Endodermal cell (in vitro differentiated cells): ENCODE measurements at regions not wholly inside any gene's neighbourhood (a gene's known extent, or its start where the extent isn't known, plus 50 kb on each side); places are given as distances from the start of the nearest gene placed in this dataset.

Experiments
- DNase-seq: peaks from one replicate; pipeline ENCODE4 v3.0.0-alpha.2; 2017
- H3K27ac ChIP-seq: 2 replicates; pipeline ENCODE4 v1.5.1; 2013; ENCODE audit warnings: mild to moderate bottlenecking, low read depth, low read length, moderate library complexity
- H3K27me3 ChIP-seq: 2 replicates; pipeline ENCODE4 v1.6.1; 2013; ENCODE audit warnings: mild to moderate bottlenecking, low read length, moderate library complexity; ENCODE audit not compliant: insufficient read depth, control insufficient read depth, poor library complexity, severe bottlenecking
- H3K36me3 ChIP-seq: 2 replicates; pipeline ENCODE4 v1.7.0; 2013; ENCODE audit warnings: mild to moderate bottlenecking, low read length, moderate library complexity; ENCODE audit not compliant: control insufficient read depth, insufficient read depth
- H3K4me1 ChIP-seq: one replicate; pipeline ENCODE4 v1.7.0; 2013; ENCODE audit warnings: low read length; ENCODE audit not compliant: control insufficient read depth, insufficient read depth
- H3K4me3 ChIP-seq: 2 replicates; pipeline ENCODE4 v1.5.1; 2013; ENCODE audit warnings: mild to moderate bottlenecking, low read length, moderate library complexity
- H3K9ac ChIP-seq: 2 replicates; pipeline ENCODE4 v1.6.1; 2013; ENCODE audit warnings: mild to moderate bottlenecking, low read length, moderate library complexity; ENCODE audit not compliant: poor library complexity, severe bottlenecking; ENCODE audit errors: extremely low read depth
- H3K9me3 ChIP-seq: 2 replicates; pipeline ENCODE4 v1.6.1; 2013; ENCODE audit warnings: mild to moderate bottlenecking, low read length, moderate library complexity; ENCODE audit not compliant: control insufficient read depth
- H3K27ac Mint-ChIP-seq: 2 replicates; pipeline ENCODE4 v1.8.0; 2020; ENCODE audit warnings: mixed read lengths
- H3K27me3 Mint-ChIP-seq: 2 replicates; pipeline ENCODE4 v1.8.0; 2021; ENCODE audit warnings: mild to moderate bottlenecking, mixed read lengths; ENCODE audit not compliant: insufficient read depth
- H3K36me3 Mint-ChIP-seq: 2 replicates; pipeline ENCODE4 v1.8.0; 2020; ENCODE audit warnings: low read depth, mixed read lengths
- H3K4me1 Mint-ChIP-seq: 2 replicates; pipeline ENCODE4 v1.8.0; 2020; ENCODE audit warnings: mixed read lengths
- H3K4me3 Mint-ChIP-seq: 2 replicates; pipeline ENCODE4 v1.8.0; 2020; ENCODE audit warnings: mild to moderate bottlenecking, moderate library complexity, mixed read lengths
- H3K9me3 Mint-ChIP-seq: 2 replicates; pipeline ENCODE4 v1.8.0; 2020; ENCODE audit warnings: mild to moderate bottlenecking, mixed read lengths
- whole genome bisulfite sequencing, 2 experiments: methylation state at CpG; one replicate each; pipeline versions ENCODE4 v1.1.5 to v1.1.7; 2013; ENCODE audit warnings: missing lambda C conversion rate in 2 of 2, mixed read lengths in 1 of 2; ENCODE audit not compliant: insufficient coverage in 1 of 2, insufficient read length in 1 of 2; 5-methylcytosine and 5-hydroxymethylcytosine counted together
- TF ChIP-seq, protein P1 (sequence below): fragments of 200-600 bp; sonication (generic); conservative IDR thresholded peaks from 2 replicates; pipeline ENCODE4 v1.5.0; 2021; ENCODE audit warnings: antibody characterized with exemption, mild to moderate bottlenecking

GRCh38 chr3:177835917-177836316 is 638.6 kb upstream of the TBL1XR1 start:
- Mint-ChIP-seq H3K27ac (no peak overlapping the region), H3K4me3 (no peak overlapping the region), H3K36me3 (no peaks in the 10 kb centered on the region), H3K9me3 (no peaks in the 10 kb centered on the region), H3K27me3 (peaks cover 10% of the 10 kb centered on the region), H3K4me1 (peaks cover 13% of the 10 kb centered on the region)
- no peak for DNase-seq
- peaks cover 38% of the 10 kb centered on the region for H3K27me3 ChIP-seq
- H3K27ac ChIP-seq, result no peak overlapping the region
- no peak overlapping the region for H3K4me3 ChIP-seq
- TF ChIP-seq, protein P1, sequence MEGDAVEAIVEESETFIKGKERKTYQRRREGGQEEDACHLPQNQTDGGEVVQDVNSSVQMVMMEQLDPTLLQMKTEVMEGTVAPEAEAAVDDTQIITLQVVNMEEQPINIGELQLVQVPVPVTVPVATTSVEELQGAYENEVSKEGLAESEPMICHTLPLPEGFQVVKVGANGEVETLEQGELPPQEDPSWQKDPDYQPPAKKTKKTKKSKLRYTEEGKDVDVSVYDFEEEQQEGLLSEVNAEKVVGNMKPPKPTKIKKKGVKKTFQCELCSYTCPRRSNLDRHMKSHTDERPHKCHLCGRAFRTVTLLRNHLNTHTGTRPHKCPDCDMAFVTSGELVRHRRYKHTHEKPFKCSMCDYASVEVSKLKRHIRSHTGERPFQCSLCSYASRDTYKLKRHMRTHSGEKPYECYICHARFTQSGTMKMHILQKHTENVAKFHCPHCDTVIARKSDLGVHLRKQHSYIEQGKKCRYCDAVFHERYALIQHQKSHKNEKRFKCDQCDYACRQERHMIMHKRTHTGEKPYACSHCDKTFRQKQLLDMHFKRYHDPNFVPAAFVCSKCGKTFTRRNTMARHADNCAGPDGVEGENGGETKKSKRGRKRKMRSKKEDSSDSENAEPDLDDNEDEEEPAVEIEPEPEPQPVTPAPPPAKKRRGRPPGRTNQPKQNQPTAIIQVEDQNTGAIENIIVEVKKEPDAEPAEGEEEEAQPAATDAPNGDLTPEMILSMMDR, result no peak
- 92 to 100% methylated on average over 1 of the region's 1 CpG for WGBS, 2 experiments
- H3K9ac ChIP-seq, result no peak overlapping the region
- H3K36me3 ChIP-seq, result no peaks in the 10 kb centered on the region
- no peaks in the 10 kb centered on the region for H3K9me3 ChIP-seq
- no peaks in the 10 kb centered on the region for H3K4me1 ChIP-seq

DNA sequence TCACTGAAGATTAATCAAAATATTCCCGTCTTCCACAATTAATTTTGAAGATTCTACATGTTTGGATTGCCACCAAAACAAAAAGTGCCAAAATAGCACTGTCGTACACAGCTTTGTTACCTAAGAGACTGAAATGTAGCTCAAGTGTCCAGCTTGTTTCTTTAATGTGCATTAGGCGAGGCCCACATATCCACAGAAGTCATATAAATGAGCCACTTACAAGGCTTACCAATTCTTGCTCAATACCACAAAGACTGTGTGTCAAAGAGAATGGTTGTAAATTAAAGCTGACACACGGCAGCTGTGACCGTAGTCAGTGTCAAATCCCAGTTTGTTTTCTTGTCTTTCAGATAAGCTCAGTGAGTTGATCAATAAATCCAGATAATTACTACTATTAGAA is 639.4 kb upstream of the TBL1XR1 start:
- Histone ChIP-seq H3K27me3 (peaks cover 33% of the 10 kb centered on the region), H3K9me3 (no peaks in the 10 kb centered on the region), H3K27ac (no peak overlapping the region), H3K9ac (no peak overlapping the region), H3K4me1 (no peaks in the 10 kb centered on the region), H3K36me3 (no peaks in the 10 kb centered on the region), H3K4me3 (no peak overlapping the region)
- Mint-ChIP-seq H3K4me1 (peaks cover 13% of the 10 kb centered on the region), H3K27ac (no peak overlapping the region), H3K4me3 (no peak overlapping the region), H3K36me3 (no peaks in the 10 kb centered on the region), H3K9me3 (no peaks in the 10 kb centered on the region), H3K27me3 (peaks cover 6% of the 10 kb centered on the region)
- WGBS, 2 experiments, result 90 to 93% methylated on average over 2 to 5 of the region's 5 CpGs
- no peak for DNase-seq
- TF ChIP-seq, protein P1, result no peak

DNA sequence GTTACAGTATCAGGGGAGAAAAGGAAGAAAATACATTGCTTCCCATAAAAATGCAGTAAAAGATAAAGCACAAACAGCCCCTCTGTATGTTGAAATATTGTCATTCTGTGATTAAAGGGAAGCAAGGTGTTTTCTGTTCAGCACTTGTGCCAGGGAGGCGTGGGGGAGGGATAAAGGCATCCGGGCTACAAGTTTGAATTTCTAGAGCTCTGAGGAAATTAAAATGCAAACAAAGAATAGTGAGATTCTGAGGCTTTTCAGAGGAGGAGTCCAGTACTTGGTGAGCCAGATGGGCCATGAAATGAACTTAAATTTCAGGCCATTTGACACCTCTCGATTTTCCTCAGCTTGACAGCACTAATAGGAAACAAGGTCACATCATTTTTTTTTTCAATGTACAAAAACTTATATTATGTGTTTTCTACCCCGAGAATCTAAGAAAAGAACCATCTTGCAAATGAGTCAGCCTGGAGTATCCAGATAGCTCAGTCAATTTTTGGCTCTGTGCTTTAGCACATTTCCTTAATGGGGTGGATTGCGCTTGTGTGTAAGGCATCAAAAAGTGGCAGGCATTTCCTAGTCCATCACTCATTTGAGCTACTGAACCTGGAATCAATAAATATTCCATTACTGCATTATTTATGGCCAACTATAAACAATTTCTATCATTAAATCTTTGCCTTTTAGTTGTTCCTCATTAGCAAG is 640.8 kb upstream of the TBL1XR1 start:
- Histone ChIP-seq H3K4me1 (no peaks in the 10 kb centered on the region), H3K36me3 (no peaks in the 10 kb centered on the region), H3K27ac (no peak overlapping the region), H3K9ac (no peak overlapping the region), H3K27me3 (peaks cover 24% of the 10 kb centered on the region), H3K9me3 (no peaks in the 10 kb centered on the region), H3K4me3 (no peak overlapping the region)
- no peak overlapping the region for H3K27ac Mint-ChIP-seq
- 91 to 93% methylated on average over 5 of the region's 5 CpGs for WGBS, 2 experiments
- H3K9me3 Mint-ChIP-seq, result no peaks in the 10 kb centered on the region
- H3K27me3 Mint-ChIP-seq, result peaks cover 4% of the 10 kb centered on the region
- TF ChIP-seq, protein P1, result no peak
- H3K36me3 Mint-ChIP-seq, result no peaks in the 10 kb centered on the region
- no peak overlapping the region for H3K4me3 Mint-ChIP-seq
- no peak for DNase-seq
- peaks cover 13% of the 10 kb centered on the region for H3K4me1 Mint-ChIP-seq
